GM12878 (cell line): ENCODE measurements at regions not wholly inside any gene's neighbourhood (a gene's known extent, or its start where the extent isn't known, plus 50 kb on each side); places are given as distances from the start of the nearest gene placed in this dataset.

ENCODE experiments used
- ATAC-seq: fragments of 200-7000 bp; cut with Tn5 transposase; 3 replicates; pipeline ENCODE4 v1.9.1; 2020; ENCODE audit warnings: mild to moderate bottlenecking, moderate library complexity
- BruUV-seq: library from RNA; stranded (reverse); fragments of 400-500 nt; replicated peaks from 2 replicates; lab custom pipeline; 2021; lab: Mats Ljungman, UMichigan
- CTCF ChIA-PET: fragments of 300-600 bp; sonication (Branson Sonifier 250); formaldehyde crosslinking; extraction: SDS; loops from one replicate; lab custom pipeline; 2021; ENCODE audit warnings: inconsistent platforms; lab: Yijun Ruan, JAX
- POLR2A ChIA-PET: fragments of 350-600 bp; formaldehyde crosslinking; extraction: SDS; loops from one replicate; lab custom pipeline; 2021; ENCODE audit warnings: inconsistent platforms; lab: Charles Lee
- RAD21 ChIA-PET: fragments of 300-600 bp; sonication (Branson Sonifier 250); formaldehyde crosslinking; loops from one replicate; lab custom pipeline; 2023; ENCODE audit warnings: antibody characterized with exemption; ENCODE audit not compliant: unreplicated experiment; lab: Charles Lee
- SMC1A ChIA-PET: fragments of 300-600 bp; sonication (Branson Sonifier 250); formaldehyde crosslinking; loops from one replicate; lab custom pipeline; 2023; ENCODE audit not compliant: unreplicated experiment, uncharacterized antibody; lab: Charles Lee
- DNase-seq: peaks from one replicate; pipeline ENCODE4 v3.0.0-alpha.2; 2011; ENCODE audit warnings: low read depth, low spot score
- FAIRE-seq: peaks from 3 replicates; lab custom pipeline; 2011; peaks lifted over from hg19 to GRCh38; lab: Jason Lieb, UNC
- H2AFZ ChIP-seq: 2 replicates; pipeline ENCODE4 v1.6.0; 2011; ENCODE audit warnings: low read depth, low read length, control low read depth; ENCODE audit not compliant: control insufficient read depth
- H3K27ac ChIP-seq: 2 replicates; pipeline ENCODE4 v1.5.1; 2011; ENCODE audit warnings: control low read depth; ENCODE audit not compliant: control insufficient read depth, insufficient read depth
- H3K27me3 ChIP-seq, 2 experiments: replicated peaks in 1 of 2; 2 replicates each; pipeline versions ENCODE4 v1.6.0 to v1.6.1; 2011; ENCODE audit warnings: low read length in 1 of 2; ENCODE audit not compliant: control insufficient read depth in 2 of 2, insufficient read depth in 2 of 2
- H3K36me3 ChIP-seq, 2 experiments: 2 replicates each; pipeline ENCODE4 v1.5.1; 2011; ENCODE audit warnings: low read length in 1 of 2; ENCODE audit not compliant: control insufficient read depth in 2 of 2, insufficient read depth in 2 of 2
- H3K4me1 ChIP-seq: 2 replicates; pipeline ENCODE4 v1.6.1; 2011; ENCODE audit warnings: mild to moderate bottlenecking, low read length, moderate library complexity, mixed read lengths; ENCODE audit not compliant: control insufficient read depth, insufficient read depth
- H3K4me2 ChIP-seq: 2 replicates; pipeline ENCODE4 v1.6.0; 2011; ENCODE audit warnings: control low read depth; ENCODE audit not compliant: control insufficient read depth, insufficient read depth
- H3K4me3 ChIP-seq: fragments of 200-600 bp; sonication (generic); 2 replicates; pipeline ENCODE4 v1.5.1; 2016
- H3K79me2 ChIP-seq: 2 replicates; pipeline ENCODE4 v1.6.0; 2011; ENCODE audit warnings: low read length; ENCODE audit not compliant: control insufficient read depth, insufficient read depth
- H3K9ac ChIP-seq: 2 replicates; pipeline ENCODE4 v1.8.0; 2011; ENCODE audit warnings: low read length, control low read depth, mixed read lengths; ENCODE audit not compliant: control insufficient read depth, insufficient read depth
- H3K9me3 ChIP-seq: replicated peaks from 3 replicates; pipeline ENCODE4 v1.5.1; 2011; ENCODE audit warnings: mild to moderate bottlenecking, low read length; ENCODE audit not compliant: control insufficient read depth, insufficient read depth
- H4K20me1 ChIP-seq: 2 replicates; pipeline ENCODE4 v1.6.0; 2011; ENCODE audit not compliant: control insufficient read depth, insufficient read depth
- CEBPB ChIP-seq, 2 experiments: fragments of 150-350 bp in 1 of 2; IDR thresholded peaks; 2 replicates each; pipeline ENCODE4 v1.6.1; 2012 to 2014; ENCODE audit warnings: low read depth in 2 of 2, low read length in 2 of 2, borderline replicate concordance in 1 of 2, inconsistent platforms in 1 of 2
- CREB1 ChIP-seq: IDR thresholded peaks from 2 replicates; pipeline ENCODE4 v1.6.1; 2012; ENCODE audit warnings: low read depth, mild to moderate bottlenecking, inconsistent platforms
- E2F4 ChIP-seq: IDR thresholded peaks from 2 replicates; pipeline ENCODE4 v1.6.1; 2012; ENCODE audit warnings: low read depth, low read length, improper control_type of control experiment
- EZH2 ChIP-seq: IDR thresholded peaks from 2 replicates; pipeline ENCODE4 v1.6.1; 2012; ENCODE audit warnings: low read depth, mild to moderate bottlenecking, control low read depth, inconsistent platforms, low read length, borderline replicate concordance; ENCODE audit not compliant: control insufficient read depth
- FOXK2 ChIP-seq: fragments of 450-650 bp; IDR thresholded peaks from 2 replicates; pipeline ENCODE4 v1.6.1; 2017; ENCODE audit warnings: mild to moderate bottlenecking, moderate library complexity
- NR2C2 ChIP-seq: IDR thresholded peaks from 2 replicates; pipeline ENCODE4 v1.6.1; 2011; ENCODE audit warnings: borderline replicate concordance, low read depth; ENCODE audit not compliant: control insufficient read depth, insufficient read length
- POLR2AphosphoS5 ChIP-seq: IDR thresholded peaks from 2 replicates; pipeline ENCODE4 v1.6.1; 2011; ENCODE audit warnings: mild to moderate bottlenecking, low read length, inconsistent platforms
- RBBP5 ChIP-seq: fragments of 200-600 bp; sonication (generic); conservative IDR thresholded peaks from 2 replicates; pipeline ENCODE4 v1.6.1; 2016
- SMARCA5 ChIP-seq: fragments of 450-650 bp; IDR thresholded peaks from 2 replicates; pipeline ENCODE4 v1.6.1; 2017; ENCODE audit warnings: mild to moderate bottlenecking
- SREBF1 ChIP-seq: IDR thresholded peaks from 2 replicates; pipeline ENCODE4 v1.6.1; 2012; ENCODE audit warnings: mild to moderate bottlenecking, low read length
- SREBF2 ChIP-seq: IDR thresholded peaks from 2 replicates; pipeline ENCODE4 v1.6.1; 2012; ENCODE audit warnings: mild to moderate bottlenecking, low read length
- TAF1 ChIP-seq: IDR thresholded peaks from 2 replicates; pipeline ENCODE4 v1.6.1; 2011; ENCODE audit warnings: mild to moderate bottlenecking, low read depth, low read length, borderline replicate concordance
- ZBTB33 ChIP-seq: fragments of 450-650 bp; IDR thresholded peaks from 2 replicates; pipeline ENCODE4 v1.6.1; 2017; ENCODE audit warnings: mild to moderate bottlenecking
- ZSCAN29 ChIP-seq: fragments of 450-650 bp; IDR thresholded peaks from 2 replicates; pipeline ENCODE4 v1.6.1; 2017; ENCODE audit warnings: mild to moderate bottlenecking, moderate library complexity
- WGBS: methylation state at CpG from one replicate; pipeline ENCODE4 v1.1.6; 2016; ENCODE audit warnings: low lambda C conversion rate; ENCODE audit not compliant: insufficient replicate concordance, insufficient coverage; ENCODE audit errors: missing lambda C conversion rate; 5-methylcytosine and 5-hydroxymethylcytosine counted together
- in situ Hi-C: fragments of 300-500 bp; cut with MboI; formaldehyde crosslinking; loops from 9 replicates; pipeline ENCODE4 v1.14.3; 2018; ENCODE audit warnings: mixed read lengths
- intact Hi-C: fragments of 100-400 bp; cut with micrococcal nuclease; formaldehyde crosslinking; loops from one replicate; pipeline ENCODE4 v1.14.2; 2022; ENCODE audit not compliant: unreplicated experiment

GRCh38 chr2:176449852-176450251 is 180.6 kb downstream of the MTX2 start:
- no peaks in the 10 kb centered on the region for H3K9me3 ChIP-seq
- H3K27ac ChIP-seq: no peak overlapping the region
- intact Hi-C loops: loop anchor here (10.0 kb wide), 2 partner anchors 175 to 365 kb away; no protein-coding TSS in a partner anchor
- ChIA-PET CTCF (interaction anchor here (0.6 to 1.5 kb wide), 3 partner anchors 10 to 364 kb away, joined by 3 to 10 read pairs (median 3); no protein-coding TSS in a partner anchor), POLR2A (no interaction called here), RAD21 (interaction anchor here (1.6 kb wide), 1 partner anchor 105 kb away, joined by 3 read pairs; no protein-coding TSS in a partner anchor), SMC1A (interaction anchor here (2.7 kb wide), 1 partner anchor 105 kb away, joined by 13 read pairs; no protein-coding TSS in a partner anchor)
- no peak overlapping the region for H2AFZ ChIP-seq
- no peaks in the 10 kb centered on the region for H4K20me1 ChIP-seq
- DNase-seq: no peak
- WGBS: 20% methylated on average over 3 of the region's 3 CpGs
- no TSS peak for BruUV-seq
- no peak for ATAC-seq
- H3K79me2 ChIP-seq: no peaks in the 10 kb centered on the region
- H3K9ac ChIP-seq: no peak overlapping the region
- in situ Hi-C loops: no loop called here
- H3K36me3 ChIP-seq: no peaks in the 10 kb centered on the region
- no peak overlapping the region for H3K4me3 ChIP-seq
- no peaks in the 10 kb centered on the region for H3K4me1 ChIP-seq
- no peak overlapping the region for H3K4me2 ChIP-seq
- no peak for FAIRE-seq
- TF ChIP-seq CREB1 (no peak), NR2C2 (no peak), EZH2 (no peak), SMARCA5 (no peak), POLR2AphosphoS5 (no peak), TAF1 (no peak), E2F4 (no peak), ZSCAN29 (no peak), ZBTB33 (no peak), SREBF2 (no peak), CEBPB (IDR thresholded peaks at IDR 0.05; ENCODE audit: borderline replicate concordance in 1 of 2, low read depth in 2 of 2, low read length in 2 of 2) (no peak), RBBP5 (no peak), SREBF1 (no peak), FOXK2 (no peak)
- TF ChIP-seq, all 136 proteins: peak for 0
- no peaks in the 10 kb centered on the region for H3K27me3 ChIP-seq
